ENCODE measurements at regions not wholly inside any gene's neighbourhood (a gene's known extent, or its start where the extent isn't known, plus 50 kb on each side); places are given as distances from the start of the nearest gene placed in this dataset.

GRCh38 chr5:104611135-104611767 lies 1048.7 kb upstream of the NUDT12 start:
- TF ChIP-seq POLR2A (IDR thresholded peaks at IDR 0.05), result no peak
- TF ChIP-seq POLR2AphosphoS5 (IDR thresholded peaks at IDR 0.05), result no peak
- TF ChIP-seq CTCF (IDR thresholded peaks at IDR 0.05), result no peak

Data from stomach (tissue), 4 donors.